ENCODE measurements at regions not wholly inside any gene's neighbourhood (a gene's known extent, or its start where the extent isn't known, plus 50 kb on each side); places are given as distances from the start of the nearest gene placed in this dataset.

- H3K27me3 ChIP-seq (ENCODE audit: insufficient read depth, low read length) = no peaks in the 10 kb centered on the region
- no peaks in the 10 kb centered on the region for H3K9me3 Mint-ChIP-seq (ENCODE audit: unreplicated experiment)
- no peaks in the 10 kb centered on the region for H3K79me2 ChIP-seq (ENCODE audit: insufficient read depth, low read length)
- H3K27me3 Mint-ChIP-seq (ENCODE audit: low read depth, unreplicated experiment) = no peaks in the 10 kb centered on the region
- TF ChIP-seq, protein P1, sequence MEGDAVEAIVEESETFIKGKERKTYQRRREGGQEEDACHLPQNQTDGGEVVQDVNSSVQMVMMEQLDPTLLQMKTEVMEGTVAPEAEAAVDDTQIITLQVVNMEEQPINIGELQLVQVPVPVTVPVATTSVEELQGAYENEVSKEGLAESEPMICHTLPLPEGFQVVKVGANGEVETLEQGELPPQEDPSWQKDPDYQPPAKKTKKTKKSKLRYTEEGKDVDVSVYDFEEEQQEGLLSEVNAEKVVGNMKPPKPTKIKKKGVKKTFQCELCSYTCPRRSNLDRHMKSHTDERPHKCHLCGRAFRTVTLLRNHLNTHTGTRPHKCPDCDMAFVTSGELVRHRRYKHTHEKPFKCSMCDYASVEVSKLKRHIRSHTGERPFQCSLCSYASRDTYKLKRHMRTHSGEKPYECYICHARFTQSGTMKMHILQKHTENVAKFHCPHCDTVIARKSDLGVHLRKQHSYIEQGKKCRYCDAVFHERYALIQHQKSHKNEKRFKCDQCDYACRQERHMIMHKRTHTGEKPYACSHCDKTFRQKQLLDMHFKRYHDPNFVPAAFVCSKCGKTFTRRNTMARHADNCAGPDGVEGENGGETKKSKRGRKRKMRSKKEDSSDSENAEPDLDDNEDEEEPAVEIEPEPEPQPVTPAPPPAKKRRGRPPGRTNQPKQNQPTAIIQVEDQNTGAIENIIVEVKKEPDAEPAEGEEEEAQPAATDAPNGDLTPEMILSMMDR (IDR thresholded peaks at IDR 0.05; ENCODE audit: insufficient read depth, low read depth, low read length) = no peak
- TF ChIP-seq EZH2 (IDR thresholded peaks at IDR 0.05; ENCODE audit: insufficient read depth, low read length) = no peak
- no peaks in the 10 kb centered on the region for H3K36me3 Mint-ChIP-seq (ENCODE audit: low read depth, unreplicated experiment)
- H3K4me3 Mint-ChIP-seq (ENCODE audit: unreplicated experiment) = no peak overlapping the region
- no peaks in the 10 kb centered on the region for H4K20me1 ChIP-seq (ENCODE audit: insufficient read depth, low read length)
- FAIRE-seq (no peak), DNase-seq (ENCODE audit: low read depth) (peak; percentile 35)
- H3K4me2 ChIP-seq (ENCODE audit: low read length) = no peak overlapping the region
- H3K9ac ChIP-seq (ENCODE audit: low read length) = no peak overlapping the region
- no peak overlapping the region for H2AFZ ChIP-seq (ENCODE audit: low read depth, low read length)
- H3K9me3 ChIP-seq (ENCODE audit: insufficient read depth, low read depth, low read length) = no peaks in the 10 kb centered on the region
- no peak overlapping the region for H3K27ac Mint-ChIP-seq (ENCODE audit: unreplicated experiment)
- no peaks in the 10 kb centered on the region for H3K36me3 ChIP-seq (ENCODE audit: insufficient read depth, low read length)
- no peaks in the 10 kb centered on the region for H3K4me1 ChIP-seq (ENCODE audit: insufficient read depth, low read length)
- no peak overlapping the region for H3K27ac ChIP-seq (ENCODE audit: low read depth, low read length)
- H3K4me3 ChIP-seq (ENCODE audit: insufficient read depth, low read depth, low read length) = no peak overlapping the region
- H3K4me1 Mint-ChIP-seq (ENCODE audit: low read depth, unreplicated experiment) = peaks cover 15% of the 10 kb centered on the region
Observed at GRCh38 chr7:19971956-19972355, 198.5 kb upstream of the TMEM196 start.

GRCh38 chr7:19970514-19970913 lies 197.1 kb upstream of the TMEM196 start:
- Mint-ChIP-seq H3K27me3 (ENCODE audit: low read depth, unreplicated experiment) (no peaks in the 10 kb centered on the region), H3K9me3 (ENCODE audit: unreplicated experiment) (no peaks in the 10 kb centered on the region), H3K4me1 (ENCODE audit: low read depth, unreplicated experiment) (peaks cover 15% of the 10 kb centered on the region), H3K36me3 (ENCODE audit: low read depth, unreplicated experiment) (no peaks in the 10 kb centered on the region), H3K4me3 (ENCODE audit: unreplicated experiment) (no peak overlapping the region), H3K27ac (ENCODE audit: unreplicated experiment) (peak overlapping the region; percentile 42)
- Histone ChIP-seq H3K27me3 (ENCODE audit: insufficient read depth, low read length) (no peaks in the 10 kb centered on the region), H3K27ac (ENCODE audit: low read depth, low read length) (no peak overlapping the region), H3K4me3 (ENCODE audit: insufficient read depth, low read depth, low read length) (no peak overlapping the region), H3K79me2 (ENCODE audit: insufficient read depth, low read length) (no peaks in the 10 kb centered on the region), H3K9me3 (ENCODE audit: insufficient read depth, low read depth, low read length) (no peaks in the 10 kb centered on the region), H4K20me1 (ENCODE audit: insufficient read depth, low read length) (no peaks in the 10 kb centered on the region), H3K4me2 (ENCODE audit: low read length) (peak overlapping the region; percentile 66), H3K4me1 (ENCODE audit: insufficient read depth, low read length) (no peaks in the 10 kb centered on the region), H3K36me3 (ENCODE audit: insufficient read depth, low read length) (no peaks in the 10 kb centered on the region), H3K9ac (ENCODE audit: low read length) (no peak overlapping the region), H2AFZ (ENCODE audit: low read depth, low read length) (no peak overlapping the region)
- FAIRE-seq (no peak), DNase-seq (ENCODE audit: low read depth) (no peak)
- TF ChIP-seq, protein P1 (IDR thresholded peaks at IDR 0.05; ENCODE audit: insufficient read depth, low read depth, low read length) = no peak
- no peak for TF ChIP-seq EZH2 (IDR thresholded peaks at IDR 0.05; ENCODE audit: insufficient read depth, low read length)

DNA sequence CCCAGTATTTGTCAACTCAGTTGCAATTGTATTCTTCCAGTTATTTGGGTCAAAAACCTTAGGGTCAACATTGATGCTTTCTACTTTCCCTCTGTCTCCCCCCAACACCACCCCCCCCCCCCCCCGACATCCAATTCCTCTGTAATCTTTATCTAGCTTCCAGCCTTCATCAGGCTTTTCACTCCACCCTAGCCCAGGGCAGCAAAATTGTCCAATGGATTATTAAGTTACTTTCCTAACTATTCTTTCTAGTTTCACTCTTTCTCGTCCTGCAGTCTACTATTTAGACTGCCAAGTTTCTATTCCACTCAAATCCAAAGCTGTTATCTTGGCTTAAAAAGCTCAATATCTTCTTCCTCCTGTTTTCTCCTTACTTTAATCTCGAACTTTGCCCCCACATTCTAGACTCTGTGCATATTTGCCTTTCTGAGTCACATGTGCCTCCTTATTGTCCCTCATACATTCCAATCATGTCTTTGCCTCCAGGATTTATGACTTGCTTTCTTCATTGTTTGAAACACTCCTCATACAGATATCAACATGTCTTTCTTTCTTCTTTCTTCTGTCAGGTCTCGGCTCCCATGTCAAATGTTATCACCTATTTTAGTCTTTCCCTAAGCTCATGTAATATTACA lies 196.6 kb upstream of the TMEM196 start:
- no peaks in the 10 kb centered on the region for H3K36me3 ChIP-seq (ENCODE audit: insufficient read depth, low read length)
- H4K20me1 ChIP-seq (ENCODE audit: insufficient read depth, low read length) = no peaks in the 10 kb centered on the region
- H3K4me1 ChIP-seq (ENCODE audit: insufficient read depth, low read length) = no peaks in the 10 kb centered on the region
- H3K4me2 ChIP-seq (ENCODE audit: low read length) = peak overlapping the region; percentile 66
- no peak overlapping the region for H3K27ac ChIP-seq (ENCODE audit: low read depth, low read length)
- Mint-ChIP-seq H3K9me3 (ENCODE audit: unreplicated experiment) (no peaks in the 10 kb centered on the region), H3K27ac (ENCODE audit: unreplicated experiment) (peak overlapping the region; percentile 42), H3K27me3 (ENCODE audit: low read depth, unreplicated experiment) (no peaks in the 10 kb centered on the region), H3K36me3 (ENCODE audit: low read depth, unreplicated experiment) (no peaks in the 10 kb centered on the region), H3K4me3 (ENCODE audit: unreplicated experiment) (no peak overlapping the region), H3K4me1 (ENCODE audit: low read depth, unreplicated experiment) (peaks cover 15% of the 10 kb centered on the region)
- DNase-seq (ENCODE audit: low read depth) = peak; percentile 50
- peak; percentile 62 for FAIRE-seq
- no peaks in the 10 kb centered on the region for H3K27me3 ChIP-seq (ENCODE audit: insufficient read depth, low read length)
- H3K9ac ChIP-seq (ENCODE audit: low read length) = no peak overlapping the region
- no peaks in the 10 kb centered on the region for H3K9me3 ChIP-seq (ENCODE audit: insufficient read depth, low read depth, low read length)
- no peak overlapping the region for H2AFZ ChIP-seq (ENCODE audit: low read depth, low read length)
- no peak for TF ChIP-seq EZH2 (IDR thresholded peaks at IDR 0.05; ENCODE audit: insufficient read depth, low read length)
- TF ChIP-seq, protein P1 (IDR thresholded peaks at IDR 0.05; ENCODE audit: insufficient read depth, low read depth, low read length) = no peak
- H3K4me3 ChIP-seq (ENCODE audit: insufficient read depth, low read depth, low read length) = peak overlapping the region; percentile 19
- H3K79me2 ChIP-seq (ENCODE audit: insufficient read depth, low read length) = no peaks in the 10 kb centered on the region

Data from astrocyte (in vitro differentiated cells and primary cell).